Stomach (tissue), 4 donors: ENCODE measurements at regions not wholly inside any gene's neighbourhood (a gene's known extent, or its start where the extent isn't known, plus 50 kb on each side); places are given as distances from the start of the nearest gene placed in this dataset.

Experiments
- CTCF ChIP-seq, 7 experiments: fragments of 450-650 bp in 4 of 7; fragments of 200-600 bp in 3 of 7; sonication (generic) in 3 of 7; IDR thresholded peaks; one replicate each; pipeline ENCODE4 v1.5.1; 2016 to 2019; ENCODE audit warnings: antibody characterized with exemption in 7 of 7, control low read depth in 2 of 7, mild to moderate bottlenecking in 1 of 7
- POLR2A ChIP-seq, 4 donors: fragments of 450-650 bp; IDR thresholded peaks; one replicate each; pipeline ENCODE4 v1.6.1; 2016; ENCODE audit warnings: antibody characterized with exemption in 4 of 4, control low read depth in 2 of 4, mild to moderate bottlenecking in 1 of 4, moderate library complexity in 1 of 4

- TF ChIP-seq POLR2A (IDR thresholded peaks at IDR 0.05) (no peak), CTCF (IDR thresholded peaks at IDR 0.05) (no peak)
Observed at GRCh38 chr13:34634448-34634847, 307.6 kb upstream of the NBEA start.
